ENCODE measurements at regions not wholly inside any gene's neighbourhood (a gene's known extent, or its start where the extent isn't known, plus 50 kb on each side); places are given as distances from the start of the nearest gene placed in this dataset.

DNA sequence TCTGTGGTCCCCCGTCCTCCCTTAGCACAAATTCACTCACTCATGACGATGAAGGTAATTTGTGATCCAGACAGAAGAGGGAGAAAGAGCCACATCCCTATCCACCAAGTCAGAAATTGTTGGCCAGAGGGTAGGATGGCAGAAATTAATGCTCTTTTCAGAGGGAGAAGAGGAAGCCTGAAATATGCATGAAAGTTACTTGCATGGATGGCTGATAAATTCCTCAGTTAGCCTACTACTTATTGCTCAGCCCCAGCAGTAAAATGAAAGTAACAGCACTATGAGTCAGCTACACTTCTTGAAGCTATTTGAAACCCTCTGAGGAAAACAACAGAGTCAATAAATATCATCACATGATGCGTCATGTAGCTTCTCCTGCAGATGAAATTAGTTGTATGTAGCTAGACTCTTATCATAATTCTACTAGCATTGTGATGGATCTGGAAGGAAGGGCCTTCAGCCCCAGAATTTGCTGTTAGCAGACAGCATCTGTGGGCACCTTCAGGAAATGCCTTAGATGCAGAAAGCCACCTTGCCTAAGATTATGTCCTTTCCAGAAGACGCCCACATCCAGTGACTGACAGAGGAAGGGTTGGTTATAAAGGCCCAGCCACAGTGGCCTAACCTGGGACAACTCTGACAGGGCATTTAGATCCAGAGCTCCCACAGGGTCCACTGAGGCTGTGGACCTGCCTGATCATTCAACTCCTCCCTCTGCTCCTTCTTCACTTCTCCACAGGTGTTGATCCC, 81.2 kb upstream of the CCDC112 start:
- no peak overlapping the region for H3K27ac Mint-ChIP-seq (ENCODE audit: unreplicated experiment)
- no peak overlapping the region for H3K4me3 Mint-ChIP-seq
- H3K9me3 Mint-ChIP-seq = no peaks in the 10 kb centered on the region
- H3K4me1 Mint-ChIP-seq = no peaks in the 10 kb centered on the region
- no peak for DNase-seq (ENCODE audit: low read depth, low spot score)
- no peaks in the 10 kb centered on the region for H3K36me3 Mint-ChIP-seq (ENCODE audit: low read depth)
- no peaks in the 10 kb centered on the region for H3K27me3 Mint-ChIP-seq (ENCODE audit: low read depth)
- TF ChIP-seq, protein P1, sequence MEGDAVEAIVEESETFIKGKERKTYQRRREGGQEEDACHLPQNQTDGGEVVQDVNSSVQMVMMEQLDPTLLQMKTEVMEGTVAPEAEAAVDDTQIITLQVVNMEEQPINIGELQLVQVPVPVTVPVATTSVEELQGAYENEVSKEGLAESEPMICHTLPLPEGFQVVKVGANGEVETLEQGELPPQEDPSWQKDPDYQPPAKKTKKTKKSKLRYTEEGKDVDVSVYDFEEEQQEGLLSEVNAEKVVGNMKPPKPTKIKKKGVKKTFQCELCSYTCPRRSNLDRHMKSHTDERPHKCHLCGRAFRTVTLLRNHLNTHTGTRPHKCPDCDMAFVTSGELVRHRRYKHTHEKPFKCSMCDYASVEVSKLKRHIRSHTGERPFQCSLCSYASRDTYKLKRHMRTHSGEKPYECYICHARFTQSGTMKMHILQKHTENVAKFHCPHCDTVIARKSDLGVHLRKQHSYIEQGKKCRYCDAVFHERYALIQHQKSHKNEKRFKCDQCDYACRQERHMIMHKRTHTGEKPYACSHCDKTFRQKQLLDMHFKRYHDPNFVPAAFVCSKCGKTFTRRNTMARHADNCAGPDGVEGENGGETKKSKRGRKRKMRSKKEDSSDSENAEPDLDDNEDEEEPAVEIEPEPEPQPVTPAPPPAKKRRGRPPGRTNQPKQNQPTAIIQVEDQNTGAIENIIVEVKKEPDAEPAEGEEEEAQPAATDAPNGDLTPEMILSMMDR (conservative IDR thresholded peaks at IDR 0.05) = no peak

DNA sequence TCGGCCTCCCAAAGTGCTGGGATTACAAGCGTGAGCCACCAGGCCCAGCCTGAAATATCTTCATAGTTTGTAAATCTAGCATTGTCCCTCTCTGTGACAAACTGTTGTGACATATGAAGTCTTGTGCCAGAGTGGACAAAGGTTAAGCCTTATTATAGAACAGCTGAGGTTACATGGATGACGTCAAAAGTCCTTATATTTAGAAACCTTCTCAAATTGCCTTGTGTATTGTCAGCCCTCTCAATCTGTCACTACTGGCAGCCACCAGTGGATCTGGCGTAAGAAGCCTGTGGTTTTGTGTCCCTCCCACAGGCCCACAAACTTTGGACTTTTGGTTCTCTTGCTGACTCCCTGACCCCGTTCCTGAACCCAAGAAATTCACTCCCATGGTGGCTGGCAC, 79.4 kb upstream of the CCDC112 start:
- Mint-ChIP-seq H3K4me1 (no peaks in the 10 kb centered on the region), H3K4me3 (no peak overlapping the region), H3K27me3 (ENCODE audit: low read depth) (no peaks in the 10 kb centered on the region), H3K36me3 (ENCODE audit: low read depth) (no peaks in the 10 kb centered on the region), H3K9me3 (no peaks in the 10 kb centered on the region), H3K27ac (ENCODE audit: unreplicated experiment) (no peak overlapping the region)
- TF ChIP-seq, protein P1 (conservative IDR thresholded peaks at IDR 0.05) = no peak
- DNase-seq (ENCODE audit: low read depth, low spot score) = no peak

DNA sequence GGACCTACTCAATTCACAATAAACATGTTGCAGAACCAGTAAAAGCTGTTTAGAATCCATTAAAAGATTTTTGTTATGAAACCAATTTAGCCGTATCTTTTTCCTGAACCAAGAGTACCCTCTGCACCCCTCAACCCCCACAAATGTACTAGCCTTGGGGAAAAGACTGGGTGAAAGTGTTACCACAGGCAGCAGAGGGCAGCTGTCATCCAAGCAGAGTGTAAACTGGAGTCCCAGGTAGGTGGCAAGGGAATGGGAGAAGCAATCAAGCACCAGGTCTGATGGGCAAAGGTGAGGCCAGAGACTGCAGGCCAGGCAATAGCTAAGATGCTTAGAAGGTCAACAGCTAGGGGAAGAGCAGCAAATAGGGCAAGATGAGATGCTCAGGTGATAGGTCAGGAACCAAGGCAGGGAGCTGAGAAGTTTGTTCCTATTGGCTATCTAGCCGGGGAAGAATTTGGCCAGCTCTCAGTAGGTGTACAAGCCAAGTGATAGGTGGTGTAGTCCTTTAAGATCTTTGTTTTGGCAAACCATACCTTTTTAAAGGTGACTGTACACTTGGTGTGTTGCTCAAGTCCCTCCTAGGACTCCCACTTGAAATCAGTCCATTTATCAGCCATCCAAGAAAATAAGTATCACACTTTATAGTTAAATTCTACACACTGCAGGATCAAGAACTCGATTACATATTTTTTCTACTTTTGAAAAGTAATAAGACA, 77.8 kb upstream of the CCDC112 start:
- no peak overlapping the region for H3K4me3 Mint-ChIP-seq
- H3K4me1 Mint-ChIP-seq = no peaks in the 10 kb centered on the region
- H3K36me3 Mint-ChIP-seq (ENCODE audit: low read depth) = no peaks in the 10 kb centered on the region
- no peaks in the 10 kb centered on the region for H3K9me3 Mint-ChIP-seq
- no peak for DNase-seq (ENCODE audit: low read depth, low spot score)
- TF ChIP-seq, protein P1 (conservative IDR thresholded peaks at IDR 0.05) = no peak
- no peak overlapping the region for H3K27ac Mint-ChIP-seq (ENCODE audit: unreplicated experiment)
- no peaks in the 10 kb centered on the region for H3K27me3 Mint-ChIP-seq (ENCODE audit: low read depth)

DNA sequence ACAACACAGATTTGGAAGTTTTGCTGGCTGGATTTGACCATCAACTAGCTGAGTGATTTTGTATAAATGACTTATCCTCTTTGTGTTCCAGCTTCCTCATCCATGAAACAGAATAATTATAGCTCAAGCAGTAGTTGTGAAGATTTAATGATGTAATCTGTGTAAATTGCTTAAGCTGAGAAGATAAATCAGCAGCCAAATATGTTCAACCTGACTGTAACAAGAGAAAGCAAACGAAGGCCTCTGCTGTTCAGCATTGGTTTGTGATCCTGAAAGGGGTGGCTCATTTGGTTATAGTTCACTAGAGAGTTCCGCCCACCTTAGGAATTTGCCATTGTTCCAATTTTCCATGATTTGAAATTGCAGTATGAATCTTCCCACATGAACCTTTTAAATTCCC, 75.7 kb upstream of the CCDC112 start:
- Mint-ChIP-seq H3K4me3 (no peak overlapping the region), H3K9me3 (no peaks in the 10 kb centered on the region), H3K27ac (ENCODE audit: unreplicated experiment) (no peak overlapping the region)

DNA sequence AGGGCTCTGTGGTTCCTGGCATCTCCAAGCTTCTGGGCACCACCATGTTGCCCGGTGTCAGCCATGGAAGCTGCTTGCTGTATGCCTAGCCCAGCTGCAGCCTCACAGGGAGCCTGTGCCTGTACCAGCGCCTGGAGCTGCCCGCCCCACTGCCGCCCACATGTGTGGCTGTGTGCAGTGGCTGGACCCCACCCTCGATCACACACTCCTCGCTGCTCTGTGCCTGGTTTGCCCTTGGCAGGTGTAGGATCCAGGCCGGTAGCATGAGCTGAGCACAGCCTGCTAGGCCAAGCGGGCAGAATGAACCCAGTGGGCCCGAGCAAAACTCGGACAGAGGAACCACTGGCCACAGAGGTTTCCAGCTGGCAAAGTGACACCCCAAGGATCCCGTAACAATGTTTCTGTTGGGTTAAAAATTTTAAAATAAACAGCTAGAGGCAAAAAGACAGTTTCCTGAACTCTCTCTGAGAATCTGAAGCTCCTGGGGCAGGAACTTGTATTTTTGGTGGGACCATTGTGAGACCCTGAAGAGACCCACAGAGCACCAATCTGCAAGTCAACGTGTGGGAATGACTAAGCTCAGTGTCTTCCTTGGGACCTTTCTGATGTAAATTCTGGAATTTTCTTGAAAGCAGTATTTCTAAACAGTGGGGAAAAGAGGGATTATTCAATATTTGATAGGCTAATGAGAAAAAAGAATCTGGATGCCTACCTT, 73.1 kb upstream of the CCDC112 start:
- TF ChIP-seq, protein P1 (conservative IDR thresholded peaks at IDR 0.05) = no peak
- Mint-ChIP-seq H3K4me1 (no peaks in the 10 kb centered on the region), H3K4me3 (no peak overlapping the region), H3K27me3 (ENCODE audit: low read depth) (no peaks in the 10 kb centered on the region), H3K36me3 (ENCODE audit: low read depth) (no peaks in the 10 kb centered on the region), H3K27ac (ENCODE audit: unreplicated experiment) (no peak overlapping the region), H3K9me3 (no peaks in the 10 kb centered on the region)
- DNase-seq (ENCODE audit: low read depth, low spot score) = no peak

More for the DNA sequence above, 75.7 kb upstream of the CCDC112 start:
- DNase-seq (ENCODE audit: low read depth, low spot score) = no peak
- H3K27me3 Mint-ChIP-seq (ENCODE audit: low read depth) = no peaks in the 10 kb centered on the region
- TF ChIP-seq, protein P1 (conservative IDR thresholded peaks at IDR 0.05) = no peak
- no peaks in the 10 kb centered on the region for H3K4me1 Mint-ChIP-seq
- no peaks in the 10 kb centered on the region for H3K36me3 Mint-ChIP-seq (ENCODE audit: low read depth)
